Kidney (tissue), 13 donors: ENCODE measurements at regions not wholly inside any gene's neighbourhood (a gene's known extent, or its start where the extent isn't known, plus 50 kb on each side); places are given as distances from the start of the nearest gene placed in this dataset.

ENCODE experiments used
- DNase-seq, 5 donors: peaks; one replicate each; pipeline ENCODE4 v3.0.0-alpha.2; 2013 to 2020
- FAIRE-seq: peaks from 2 replicates; lab custom pipeline; 2012; peaks lifted over from hg19 to GRCh38; lab: Jason Lieb, UNC
- H3K27ac ChIP-seq, 2 donors: one replicate each; pipeline ENCODE4 v1.7.0; 2013; ENCODE audit warnings: low read depth in 2 of 2, low read length in 2 of 2, inconsistent platforms in 1 of 2
- H3K27me3 ChIP-seq: one replicate; pipeline ENCODE4 v1.7.1; 2013; ENCODE audit warnings: low read length, inconsistent platforms; ENCODE audit not compliant: control insufficient read depth, insufficient read depth
- H3K36me3 ChIP-seq, 3 donors: one replicate each; pipeline versions ENCODE4 v1.7.0 to v1.7.1; 2013; ENCODE audit warnings: low read length in 3 of 3, control low read depth in 1 of 3, inconsistent platforms in 1 of 3; ENCODE audit not compliant: insufficient read depth in 3 of 3, control insufficient read depth in 2 of 3
- H3K4me1 ChIP-seq, 3 donors: one replicate each; pipeline versions ENCODE4 v1.7.0 to v1.7.1; 2013; ENCODE audit warnings: low read length in 3 of 3, inconsistent platforms in 1 of 3, low read depth in 1 of 3; ENCODE audit not compliant: control insufficient read depth in 2 of 3, insufficient read depth in 2 of 3
- H3K4me3 ChIP-seq, 3 donors: one replicate each; pipeline versions ENCODE4 v1.7.0 to v1.8.1; 2013; ENCODE audit warnings: low read length in 3 of 3, control low read depth in 1 of 3, inconsistent platforms in 1 of 3
- H3K9ac ChIP-seq, 3 donors: one replicate each; pipeline versions ENCODE4 v1.7.0 to v1.7.1; 2013; ENCODE audit warnings: low read length in 3 of 3, control low read depth in 1 of 3, inconsistent platforms in 1 of 3
- H3K9me3 ChIP-seq, 3 donors: one replicate each; pipeline versions ENCODE4 v1.7.0 to v1.7.1; 2013; ENCODE audit warnings: low read length in 3 of 3, control low read depth in 1 of 3, inconsistent platforms in 1 of 3; ENCODE audit not compliant: control insufficient read depth in 2 of 3, insufficient read depth in 1 of 3
- CTCF ChIP-seq: IDR thresholded peaks from 3 replicates; pipeline ENCODE4 v1.5.1; 2012; ENCODE audit warnings: mild to moderate bottlenecking, moderate library complexity, borderline replicate concordance; ENCODE audit not compliant: insufficient read depth; ENCODE audit errors: extremely low read depth
- intact Hi-C: fragments of 100-400 bp; cut with DNase I; formaldehyde crosslinking; loops from one replicate; pipeline ENCODE4 v1.11.1; 2022
- donor health status: control.
- donor health status: control.
- donor health status: control.
- donor health status: control.
- donor health status: control.
- donor health status: DM: yes; HTN: yes; CAD: no.
- donor health status: Normal renal cell carcinoma (clear cell type).

- no peak for TF ChIP-seq CTCF
- no peaks in the 10 kb centered on the region for H3K9me3 ChIP-seq
- H3K4me3 ChIP-seq, result no peak overlapping the region
- intact Hi-C loops, result no loop called here
- no peak overlapping the region for H3K27ac ChIP-seq
- H3K27me3 ChIP-seq, result no peaks in the 10 kb centered on the region
- H3K4me1 ChIP-seq, result no peaks in the 10 kb centered on the region
- no peak for FAIRE-seq
- no peaks in the 10 kb centered on the region for H3K36me3 ChIP-seq
- no peak for DNase-seq
- H3K9ac ChIP-seq, result no peak overlapping the region
These were observed 191.1 kb downstream of the KLF13 start for GRCh38 chr15:31517711-31518110.

GRCh38 chr15:31522028-31522427 lies 195.4 kb downstream of the KLF13 start:
- H3K36me3 ChIP-seq, result no peaks in the 10 kb centered on the region
- no peak overlapping the region for H3K4me3 ChIP-seq
- DNase-seq (no peak), FAIRE-seq (no peak)
- H3K27me3 ChIP-seq, result no peaks in the 10 kb centered on the region
- intact Hi-C loops, result no loop called here
- H3K9me3 ChIP-seq, result no peaks in the 10 kb centered on the region
- H3K27ac ChIP-seq, result no peak overlapping the region
- H3K4me1 ChIP-seq, result no peaks in the 10 kb centered on the region
- H3K9ac ChIP-seq, result no peak overlapping the region
- TF ChIP-seq CTCF, result no peak

GRCh38 chr15:31523027-31523654 lies 196.5 kb downstream of the KLF13 start:
- no peaks in the 10 kb centered on the region for H3K27me3 ChIP-seq
- H3K9ac ChIP-seq, result no peak overlapping the region
- no peak overlapping the region for H3K4me3 ChIP-seq
- H3K27ac ChIP-seq, result no peak overlapping the region
- no peaks in the 10 kb centered on the region for H3K36me3 ChIP-seq
- TF ChIP-seq CTCF, result no peak
- no peak for FAIRE-seq
- intact Hi-C loops, result no loop called here
- no peaks in the 10 kb centered on the region for H3K9me3 ChIP-seq
- no peak for DNase-seq
- no peaks in the 10 kb centered on the region for H3K4me1 ChIP-seq

- Histone ChIP-seq H3K4me1 (no peaks in the 10 kb centered on the region), H3K9ac (no peak overlapping the region), H3K27ac (no peak overlapping the region), H3K9me3 (no peaks in the 10 kb centered on the region), H3K27me3 (no peaks in the 10 kb centered on the region), H3K4me3 (no peak overlapping the region), H3K36me3 (no peaks in the 10 kb centered on the region)
- TF ChIP-seq CTCF, result no peak
- DNase-seq (no peak), FAIRE-seq (no peak)
- intact Hi-C loops, result no loop called here
These were observed 197.0 kb downstream of the KLF13 start for GRCh38 chr15:31523655-31524049.
